IPS-15b (cell line): ENCODE measurements at regions not wholly inside any gene's neighbourhood (a gene's known extent, or its start where the extent isn't known, plus 50 kb on each side); places are given as distances from the start of the nearest gene placed in this dataset.

Experiments
- H3K27me3 ChIP-seq: one replicate; pipeline ENCODE4 v1.6.1; 2013; ENCODE audit warnings: low read length; ENCODE audit not compliant: control insufficient read depth, insufficient read depth
- H3K36me3 ChIP-seq: one replicate; pipeline ENCODE4 v1.6.1; 2013; ENCODE audit warnings: low read length; ENCODE audit not compliant: control insufficient read depth, insufficient read depth
- H3K4me1 ChIP-seq: one replicate; pipeline ENCODE4 v1.6.1; 2013; ENCODE audit warnings: mild to moderate bottlenecking, low read length; ENCODE audit not compliant: control insufficient read depth, insufficient read depth
- H3K4me3 ChIP-seq: one replicate; pipeline ENCODE4 v1.5.1; 2013; ENCODE audit warnings: low read depth, low read length
- H3K9ac ChIP-seq: one replicate; pipeline ENCODE4 v1.6.1; 2013; ENCODE audit warnings: low read depth, mild to moderate bottlenecking, low read length
- H3K9me3 ChIP-seq: one replicate; pipeline ENCODE4 v1.6.1; 2013; ENCODE audit warnings: mild to moderate bottlenecking, low read length; ENCODE audit not compliant: control insufficient read depth, insufficient read depth

DNA sequence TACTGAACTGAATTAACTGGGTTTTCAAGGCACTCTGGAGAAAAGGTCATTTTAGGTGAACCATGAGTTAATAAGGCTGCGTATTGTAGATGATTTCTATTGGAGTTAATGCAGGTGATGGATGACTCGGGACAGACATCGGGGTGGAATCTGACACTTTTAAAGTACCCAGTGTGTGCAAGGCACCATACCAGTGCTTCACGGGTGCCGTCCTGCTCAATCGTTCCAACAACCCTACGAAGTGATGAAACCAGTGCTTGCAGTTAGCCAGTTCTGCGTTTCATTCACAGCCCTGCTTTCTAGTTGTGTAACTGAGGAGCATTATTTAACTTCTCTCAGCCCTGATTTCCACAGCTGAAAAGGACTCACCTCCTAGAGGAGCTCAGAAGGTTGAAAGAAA, 216.5 kb downstream of the BARX2 start:
- Histone ChIP-seq H3K27me3 (no peaks in the 10 kb centered on the region), H3K4me3 (no peak overlapping the region), H3K9ac (no peak overlapping the region), H3K9me3 (no peaks in the 10 kb centered on the region), H3K36me3 (no peaks in the 10 kb centered on the region), H3K4me1 (peaks cover 8% of the 10 kb centered on the region)

DNA sequence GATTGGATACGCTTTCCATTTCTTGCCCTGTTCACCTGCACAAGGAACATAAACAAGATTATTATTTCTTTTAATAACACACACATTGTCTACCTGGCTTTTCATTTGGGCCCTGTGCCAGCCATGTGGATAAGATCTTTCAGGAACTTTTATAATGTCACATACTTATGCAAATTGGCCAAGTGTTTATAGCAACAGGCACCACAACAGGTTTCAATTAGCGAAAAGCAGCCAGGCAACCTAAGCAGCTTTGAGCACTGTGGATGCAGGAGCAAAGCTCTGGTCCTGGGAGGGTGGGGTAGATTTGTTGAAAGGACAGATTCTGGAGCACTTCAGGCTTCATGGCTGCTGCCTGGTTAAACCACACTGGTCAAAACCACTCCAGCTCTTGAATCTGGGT, 217.4 kb downstream of the BARX2 start:
- H3K4me1 ChIP-seq: peaks cover 8% of the 10 kb centered on the region

DNA sequence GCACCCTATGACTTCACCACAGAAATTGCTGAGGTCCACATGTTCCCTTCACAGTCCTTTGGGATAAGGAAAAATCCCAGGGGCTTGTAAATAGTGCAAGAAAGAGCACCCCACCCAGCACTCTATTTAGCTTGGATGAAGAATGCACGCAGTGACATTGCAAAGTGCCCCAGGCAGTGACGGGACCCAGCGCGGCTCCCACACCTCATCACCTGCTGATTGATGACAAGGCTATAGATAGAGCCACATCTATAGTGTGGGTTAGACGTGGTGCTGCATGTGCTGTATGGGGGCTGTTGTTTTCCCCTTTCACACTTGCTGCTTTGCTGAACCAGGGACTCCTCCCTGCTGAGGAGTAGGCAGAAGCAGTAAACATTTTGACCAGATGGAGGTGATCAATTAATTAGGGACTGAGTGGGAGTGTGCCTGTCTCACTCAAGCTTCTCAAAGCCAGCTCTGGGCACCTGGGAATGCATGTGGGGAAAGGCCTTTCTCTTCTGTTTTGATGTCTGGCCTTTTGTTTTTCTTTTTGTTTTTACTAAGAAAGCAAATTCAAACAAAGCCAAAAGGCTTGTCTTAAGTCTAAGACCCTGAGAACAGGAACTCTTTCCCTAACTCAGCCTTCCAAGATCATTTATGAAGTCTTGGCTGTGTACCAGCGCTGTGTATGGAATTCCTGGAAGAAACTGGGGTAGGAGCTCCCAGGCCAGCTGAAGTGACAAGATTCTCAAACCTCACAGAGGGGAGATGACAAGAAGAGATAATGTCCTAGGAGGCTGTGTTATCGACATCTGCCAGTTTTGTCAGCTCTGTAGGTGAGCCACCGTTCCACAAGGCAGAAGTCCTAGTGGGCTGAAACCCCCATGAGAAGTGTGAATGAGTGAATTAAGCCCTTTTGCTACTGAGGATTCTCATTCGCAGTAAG, 219.7 kb downstream of the BARX2 start:
- no peaks in the 10 kb centered on the region for H3K27me3 ChIP-seq
- H3K9ac ChIP-seq: no peak overlapping the region
- no peak overlapping the region for H3K4me3 ChIP-seq
- H3K9me3 ChIP-seq: no peaks in the 10 kb centered on the region
- peaks cover 3% of the 10 kb centered on the region for H3K4me1 ChIP-seq
- H3K36me3 ChIP-seq: no peaks in the 10 kb centered on the region

More for the DNA sequence above, 217.4 kb downstream of the BARX2 start:
- Histone ChIP-seq H3K9me3 (no peaks in the 10 kb centered on the region), H3K9ac (no peak overlapping the region), H3K36me3 (no peaks in the 10 kb centered on the region), H3K4me3 (no peak overlapping the region), H3K27me3 (no peaks in the 10 kb centered on the region)

DNA sequence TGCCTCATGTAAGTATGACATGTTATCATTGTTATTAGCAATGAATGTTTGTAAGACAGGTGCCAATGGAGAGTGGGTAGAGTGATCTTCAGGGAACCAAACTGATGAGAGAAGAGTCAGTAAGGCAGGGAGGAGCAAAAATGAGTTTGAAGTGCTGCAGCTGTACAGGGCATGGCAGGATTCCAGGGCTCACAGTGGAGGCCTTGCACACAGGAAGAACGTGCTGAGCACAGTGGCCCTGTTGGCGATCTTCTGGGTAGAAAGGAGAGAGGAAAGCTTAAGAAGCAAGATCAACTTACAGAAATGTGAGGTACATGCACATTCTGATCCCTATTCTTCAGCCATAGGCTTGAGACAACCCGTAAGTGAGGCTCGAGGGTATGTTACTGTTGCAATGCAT, 219.3 kb upstream of the TMEM45B start:
- H3K9me3 ChIP-seq: no peaks in the 10 kb centered on the region
- no peaks in the 10 kb centered on the region for H3K36me3 ChIP-seq
- no peak overlapping the region for H3K9ac ChIP-seq
- no peaks in the 10 kb centered on the region for H3K4me1 ChIP-seq
- H3K4me3 ChIP-seq: no peak overlapping the region
- no peaks in the 10 kb centered on the region for H3K27me3 ChIP-seq

DNA sequence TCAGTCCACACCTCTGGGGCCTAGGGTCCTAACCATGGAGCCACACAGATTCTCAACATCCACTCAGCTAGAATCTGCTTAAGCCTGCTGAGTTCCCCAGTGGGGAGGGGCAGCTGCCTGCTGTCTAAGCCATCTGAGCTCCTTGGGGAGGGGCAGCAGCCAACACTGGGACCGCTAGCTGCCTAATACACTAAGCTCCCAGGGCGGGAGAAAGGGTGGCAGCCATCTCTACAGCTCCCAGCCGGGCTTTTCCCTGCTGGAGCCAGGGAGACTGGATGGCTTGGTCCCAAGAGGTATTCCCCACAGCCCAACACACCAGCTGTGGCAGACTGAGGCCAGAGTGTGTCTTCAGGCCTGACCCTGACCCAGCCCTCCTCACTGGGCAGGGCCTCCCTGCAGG, 217.3 kb upstream of the TMEM45B start:
- no peaks in the 10 kb centered on the region for H3K27me3 ChIP-seq
- H3K4me3 ChIP-seq: no peak overlapping the region
- no peak overlapping the region for H3K9ac ChIP-seq
- no peaks in the 10 kb centered on the region for H3K36me3 ChIP-seq
- no peaks in the 10 kb centered on the region for H3K4me1 ChIP-seq
- H3K9me3 ChIP-seq: no peaks in the 10 kb centered on the region

DNA sequence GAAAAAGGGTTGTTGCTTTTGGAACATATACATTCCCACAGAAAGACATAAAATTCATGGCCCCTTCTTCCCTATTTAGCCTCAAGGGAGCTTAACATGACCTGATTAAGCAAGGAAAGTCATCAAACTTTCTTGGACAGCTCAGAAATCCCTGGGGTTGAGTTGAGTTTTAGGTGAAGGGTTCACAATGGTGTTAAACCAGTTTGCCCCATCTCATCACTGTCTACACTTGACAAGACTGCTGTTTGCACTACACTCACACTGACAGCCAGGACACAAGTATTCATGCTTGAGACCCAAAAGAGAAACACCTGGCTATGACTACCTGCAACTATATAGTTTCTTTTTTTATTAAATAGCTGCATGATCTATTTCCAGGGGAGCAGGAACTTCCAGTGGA, 209.8 kb upstream of the TMEM45B start:
- Histone ChIP-seq H3K27me3 (no peaks in the 10 kb centered on the region), H3K36me3 (no peaks in the 10 kb centered on the region), H3K4me3 (no peak overlapping the region), H3K4me1 (no peaks in the 10 kb centered on the region), H3K9me3 (no peaks in the 10 kb centered on the region), H3K9ac (no peak overlapping the region)

DNA sequence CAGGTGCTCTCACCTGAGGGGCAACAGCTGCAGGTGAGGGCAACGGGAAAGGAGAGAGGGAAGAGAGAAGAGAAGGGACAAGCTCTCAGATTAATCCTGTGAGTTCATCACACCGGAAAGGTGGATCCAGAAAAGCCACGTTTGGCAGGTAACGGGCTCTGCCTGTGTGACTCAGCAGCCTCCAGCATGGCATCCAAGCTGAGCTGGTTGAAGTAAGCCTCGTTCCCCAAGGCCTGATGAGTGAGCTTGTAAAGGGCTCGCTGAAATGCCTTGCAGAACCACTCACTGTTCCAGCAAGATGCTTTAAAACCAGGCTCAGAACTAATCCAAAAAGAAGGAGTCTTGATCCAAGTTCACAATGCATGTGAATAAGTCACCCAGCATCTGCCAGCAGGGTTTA, 206.9 kb upstream of the TMEM45B start:
- no peaks in the 10 kb centered on the region for H3K27me3 ChIP-seq
- H3K36me3 ChIP-seq: no peaks in the 10 kb centered on the region
- no peaks in the 10 kb centered on the region for H3K9me3 ChIP-seq
- H3K9ac ChIP-seq: no peak overlapping the region
- no peak overlapping the region for H3K4me3 ChIP-seq
- no peaks in the 10 kb centered on the region for H3K4me1 ChIP-seq

DNA sequence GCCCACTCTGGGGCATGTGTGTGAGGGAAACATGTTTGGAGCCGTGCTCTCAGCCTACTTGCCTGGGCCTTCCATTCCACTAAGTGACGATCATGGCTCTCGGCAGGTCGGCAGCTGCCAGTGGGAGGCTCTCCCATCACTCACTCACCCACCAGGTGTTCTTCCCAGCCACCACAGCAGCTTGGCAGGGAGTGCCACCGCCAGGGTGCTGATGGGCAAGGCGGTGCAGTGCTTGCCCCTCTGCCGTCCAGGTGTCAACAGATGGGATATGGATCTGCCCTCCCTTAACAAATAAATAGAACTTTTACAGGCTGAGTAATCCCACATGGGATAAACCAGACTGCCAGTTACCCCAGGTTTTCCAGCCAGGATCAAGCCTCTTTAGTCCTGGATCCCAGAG, 205.5 kb upstream of the TMEM45B start:
- H3K27me3 ChIP-seq: no peaks in the 10 kb centered on the region
- H3K9ac ChIP-seq: no peak overlapping the region
- H3K9me3 ChIP-seq: no peaks in the 10 kb centered on the region
- H3K4me3 ChIP-seq: no peak overlapping the region
- H3K4me1 ChIP-seq: no peaks in the 10 kb centered on the region
- H3K36me3 ChIP-seq: no peaks in the 10 kb centered on the region

DNA sequence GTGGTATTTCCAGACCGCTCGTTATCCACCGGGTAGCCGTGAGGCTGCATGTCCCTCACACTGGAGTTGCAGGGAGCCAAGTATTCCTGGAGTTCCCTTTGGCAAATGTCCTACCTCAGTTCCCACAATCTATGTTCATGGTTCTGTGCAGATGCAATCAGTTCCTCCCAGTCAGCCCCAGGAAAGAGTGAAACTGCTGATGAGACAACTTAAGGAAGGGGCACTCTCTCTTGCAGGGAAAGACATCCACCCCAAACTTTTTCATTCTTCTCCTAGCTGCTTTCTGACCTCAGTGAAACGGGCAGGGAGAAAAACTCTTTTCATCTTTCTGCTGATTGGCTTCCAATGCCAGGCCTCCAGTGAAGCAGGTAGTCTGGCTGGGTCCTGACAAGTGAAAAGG, 205.1 kb upstream of the TMEM45B start:
- H3K4me1 ChIP-seq: no peaks in the 10 kb centered on the region
- H3K9ac ChIP-seq: no peak overlapping the region
- no peaks in the 10 kb centered on the region for H3K36me3 ChIP-seq
- no peak overlapping the region for H3K4me3 ChIP-seq
- H3K27me3 ChIP-seq: no peaks in the 10 kb centered on the region
- no peaks in the 10 kb centered on the region for H3K9me3 ChIP-seq

DNA sequence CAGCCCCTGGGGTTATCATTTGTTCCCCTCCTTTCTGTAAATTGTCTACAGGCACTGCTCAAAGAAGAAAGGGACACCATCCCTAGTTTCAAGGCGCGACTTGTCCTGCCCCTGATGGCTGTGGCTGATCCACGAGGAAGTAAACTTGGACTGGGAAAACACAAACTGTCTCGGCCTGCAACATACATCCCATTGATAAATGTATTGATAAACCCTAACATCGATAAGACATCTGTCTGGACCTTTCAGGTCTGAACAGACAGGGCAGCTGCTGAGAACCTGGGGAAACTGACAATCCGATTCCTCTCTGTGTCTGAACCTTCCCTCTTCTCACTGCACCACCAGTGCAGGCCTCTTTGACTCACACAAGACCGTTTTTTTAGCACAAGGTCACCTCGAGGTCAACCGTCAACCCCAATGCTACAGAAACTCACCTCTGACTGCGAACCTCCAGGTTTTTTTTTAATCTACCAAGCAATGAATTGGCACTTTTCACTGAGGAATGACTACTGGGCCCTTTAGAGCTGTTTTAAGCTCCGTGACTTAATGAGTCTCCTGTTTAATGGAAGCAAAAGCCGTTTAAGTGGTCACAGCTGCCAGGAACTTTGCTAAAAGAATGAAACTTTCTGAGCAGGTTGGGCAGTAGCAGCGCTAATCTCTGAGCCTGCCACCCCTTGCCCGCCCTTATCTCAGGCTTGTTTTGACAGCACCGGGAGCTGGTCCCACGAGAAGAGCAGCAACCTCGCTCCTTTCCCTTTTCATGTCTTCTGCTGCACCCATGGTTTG, 203.8 kb upstream of the TMEM45B start:
- Histone ChIP-seq H3K27me3 (no peaks in the 10 kb centered on the region), H3K36me3 (no peaks in the 10 kb centered on the region), H3K9me3 (no peaks in the 10 kb centered on the region), H3K4me3 (no peak overlapping the region), H3K4me1 (no peaks in the 10 kb centered on the region), H3K9ac (no peak overlapping the region)

DNA sequence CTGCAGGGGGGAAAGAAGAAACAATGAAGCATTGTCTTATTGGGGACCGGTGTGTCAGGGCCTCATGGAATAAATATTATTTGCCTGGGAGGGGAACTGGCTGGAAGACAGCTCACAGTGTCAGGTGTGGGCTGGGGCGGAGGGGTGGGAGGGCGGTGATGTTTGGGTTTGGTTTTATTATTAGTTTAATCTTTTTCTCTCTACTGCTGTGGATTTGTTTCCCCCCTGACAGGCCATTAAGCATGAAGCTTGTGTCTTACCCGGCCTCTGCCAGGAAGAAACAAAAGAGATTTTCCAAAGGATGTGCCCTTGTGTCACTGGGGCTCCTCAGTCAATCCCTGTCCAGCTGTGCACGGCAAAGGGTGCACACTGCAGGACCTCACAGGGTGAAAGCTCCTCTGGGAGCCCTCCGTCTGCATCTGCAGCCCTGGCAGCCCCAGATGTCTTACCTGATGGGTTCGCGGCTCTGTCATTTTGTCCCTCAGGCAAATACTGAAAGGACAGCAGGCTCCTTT, 203.1 kb upstream of the TMEM45B start:
- Histone ChIP-seq H3K4me1 (no peaks in the 10 kb centered on the region), H3K9me3 (no peaks in the 10 kb centered on the region), H3K4me3 (no peak overlapping the region), H3K36me3 (no peaks in the 10 kb centered on the region), H3K9ac (no peak overlapping the region), H3K27me3 (no peaks in the 10 kb centered on the region)

DNA sequence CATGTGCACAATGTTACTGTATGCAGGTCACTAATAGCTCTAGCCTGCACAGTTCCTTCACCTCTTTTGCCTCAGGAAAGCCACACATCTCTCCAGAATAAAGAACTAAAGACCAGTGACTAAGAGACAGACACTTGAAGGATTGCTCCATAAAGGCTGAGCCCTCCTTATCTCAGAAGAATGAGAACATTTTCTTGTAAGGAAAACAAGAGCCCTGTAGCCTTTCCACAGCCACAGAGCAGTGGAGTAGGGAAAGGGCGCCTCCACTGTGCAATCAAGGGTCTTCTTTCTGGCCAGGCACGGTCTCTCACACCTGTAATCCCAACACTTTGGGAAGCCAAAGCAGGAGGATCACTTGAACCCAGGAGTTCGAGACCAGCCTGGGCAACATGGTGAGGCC, 202.6 kb upstream of the TMEM45B start:
- Histone ChIP-seq H3K9ac (no peak overlapping the region), H3K36me3 (no peaks in the 10 kb centered on the region), H3K9me3 (no peaks in the 10 kb centered on the region), H3K4me3 (no peak overlapping the region), H3K4me1 (no peaks in the 10 kb centered on the region), H3K27me3 (no peaks in the 10 kb centered on the region)
